ENCODE measurements at regions not wholly inside any gene's neighbourhood (a gene's known extent, or its start where the extent isn't known, plus 50 kb on each side); places are given as distances from the start of the nearest gene placed in this dataset.

GRCh38 chr5:1737790-1738405, 61.7 kb downstream of the MRPL36 start:
- no peak overlapping the region for H3K27ac ChIP-seq (ENCODE audit: low read depth, low read length)
- 20% methylated on average over 2 of the region's 3 CpGs for WGBS (ENCODE audit: insufficient coverage)
- DNase-seq (ENCODE audit: low read depth in 4 of 6, low spot score in 6 of 6) = no peak
- H3K27me3 ChIP-seq (ENCODE audit: control insufficient read depth, insufficient read depth, low read length) = no peaks in the 10 kb centered on the region
- H3K36me3 ChIP-seq (ENCODE audit: control insufficient read depth, insufficient read depth, low read length) = no peaks in the 10 kb centered on the region
- H3K4me3 ChIP-seq (ENCODE audit: low read depth, low read length) = no peak overlapping the region
- H3K9me3 ChIP-seq (ENCODE audit: control insufficient read depth, insufficient read depth, low read length) = no peaks in the 10 kb centered on the region
- peaks cover 6% of the 10 kb centered on the region for H3K4me1 ChIP-seq (ENCODE audit: control insufficient read depth, insufficient read depth, low read length)

GRCh38 chr5:1736889-1737711, 62.5 kb downstream of the MRPL36 start:
- no peak for DNase-seq (ENCODE audit: low read depth in 4 of 6, low spot score in 6 of 6)
- Histone ChIP-seq H3K36me3 (ENCODE audit: control insufficient read depth, insufficient read depth, low read length) (no peaks in the 10 kb centered on the region), H3K27me3 (ENCODE audit: control insufficient read depth, insufficient read depth, low read length) (no peaks in the 10 kb centered on the region), H3K4me1 (ENCODE audit: control insufficient read depth, insufficient read depth, low read length) (peaks cover 6% of the 10 kb centered on the region), H3K4me3 (ENCODE audit: low read depth, low read length) (no peak overlapping the region), H3K9me3 (ENCODE audit: control insufficient read depth, insufficient read depth, low read length) (no peaks in the 10 kb centered on the region), H3K27ac (ENCODE audit: low read depth, low read length) (no peak overlapping the region)
- 86% methylated on average over 15 of the region's 15 CpGs for WGBS (ENCODE audit: insufficient coverage)

GRCh38 chr5:1736065-1736464, 63.6 kb downstream of the MRPL36 start:
- DNase-seq (ENCODE audit: low read depth in 4 of 6, low spot score in 6 of 6) = no peak
- Histone ChIP-seq H3K4me1 (ENCODE audit: control insufficient read depth, insufficient read depth, low read length) (peaks cover 6% of the 10 kb centered on the region), H3K27ac (ENCODE audit: low read depth, low read length) (no peak overlapping the region), H3K9me3 (ENCODE audit: control insufficient read depth, insufficient read depth, low read length) (no peaks in the 10 kb centered on the region), H3K4me3 (ENCODE audit: low read depth, low read length) (no peak overlapping the region), H3K27me3 (ENCODE audit: control insufficient read depth, insufficient read depth, low read length) (no peaks in the 10 kb centered on the region), H3K36me3 (ENCODE audit: control insufficient read depth, insufficient read depth, low read length) (no peaks in the 10 kb centered on the region)
- 71% methylated on average over 3 of the region's 4 CpGs for WGBS (ENCODE audit: insufficient coverage)

GRCh38 chr5:1735320-1735970, 64.2 kb downstream of the MRPL36 start:
- H3K27me3 ChIP-seq (ENCODE audit: control insufficient read depth, insufficient read depth, low read length) = no peaks in the 10 kb centered on the region
- 95% methylated on average over 9 of the region's 9 CpGs for WGBS (ENCODE audit: insufficient coverage)

GRCh38 chr5:1734908-1735289, 64.7 kb downstream of the MRPL36 start:
- no peak overlapping the region for H3K4me3 ChIP-seq (ENCODE audit: low read depth, low read length)
- no peak overlapping the region for H3K27ac ChIP-seq (ENCODE audit: low read depth, low read length)
- 82% methylated on average over 8 of the region's 9 CpGs for WGBS (ENCODE audit: insufficient coverage)
- H3K27me3 ChIP-seq (ENCODE audit: control insufficient read depth, insufficient read depth, low read length) = no peaks in the 10 kb centered on the region
- DNase-seq (ENCODE audit: low read depth in 4 of 6, low spot score in 6 of 6) = no peak
- no peaks in the 10 kb centered on the region for H3K36me3 ChIP-seq (ENCODE audit: control insufficient read depth, insufficient read depth, low read length)
- no peaks in the 10 kb centered on the region for H3K9me3 ChIP-seq (ENCODE audit: control insufficient read depth, insufficient read depth, low read length)
- peaks cover 6% of the 10 kb centered on the region for H3K4me1 ChIP-seq (ENCODE audit: control insufficient read depth, insufficient read depth, low read length)

More at GRCh38 chr5:1735320-1735970, 64.2 kb downstream of the MRPL36 start:
- H3K4me1 ChIP-seq (ENCODE audit: control insufficient read depth, insufficient read depth, low read length) = peaks cover 6% of the 10 kb centered on the region
- no peaks in the 10 kb centered on the region for H3K9me3 ChIP-seq (ENCODE audit: control insufficient read depth, insufficient read depth, low read length)
- no peak overlapping the region for H3K4me3 ChIP-seq (ENCODE audit: low read depth, low read length)
- no peak for DNase-seq (ENCODE audit: low read depth in 4 of 6, low spot score in 6 of 6)
- no peak overlapping the region for H3K27ac ChIP-seq (ENCODE audit: low read depth, low read length)
- no peaks in the 10 kb centered on the region for H3K36me3 ChIP-seq (ENCODE audit: control insufficient read depth, insufficient read depth, low read length)

- Histone ChIP-seq H3K4me3 (ENCODE audit: low read depth, low read length) (no peak overlapping the region), H3K36me3 (ENCODE audit: control insufficient read depth, insufficient read depth, low read length) (no peaks in the 10 kb centered on the region), H3K9me3 (ENCODE audit: control insufficient read depth, insufficient read depth, low read length) (no peaks in the 10 kb centered on the region), H3K4me1 (ENCODE audit: control insufficient read depth, insufficient read depth, low read length) (peaks cover 6% of the 10 kb centered on the region), H3K27me3 (ENCODE audit: control insufficient read depth, insufficient read depth, low read length) (no peaks in the 10 kb centered on the region), H3K27ac (ENCODE audit: low read depth, low read length) (no peak overlapping the region)
- no peak for DNase-seq (ENCODE audit: low read depth in 4 of 6, low spot score in 6 of 6)
- 87% methylated on average over 18 of the region's 18 CpGs for WGBS (ENCODE audit: insufficient coverage)
Observed at GRCh38 chr5:1734271-1734907, 65.2 kb downstream of the MRPL36 start.

GRCh38 chr5:1733369-1733768, 66.3 kb downstream of the MRPL36 start:
- Histone ChIP-seq H3K4me3 (ENCODE audit: low read depth, low read length) (no peak overlapping the region), H3K27ac (ENCODE audit: low read depth, low read length) (no peak overlapping the region), H3K27me3 (ENCODE audit: control insufficient read depth, insufficient read depth, low read length) (no peaks in the 10 kb centered on the region), H3K4me1 (ENCODE audit: control insufficient read depth, insufficient read depth, low read length) (peaks cover 6% of the 10 kb centered on the region), H3K9me3 (ENCODE audit: control insufficient read depth, insufficient read depth, low read length) (no peaks in the 10 kb centered on the region), H3K36me3 (ENCODE audit: control insufficient read depth, insufficient read depth, low read length) (no peaks in the 10 kb centered on the region)
- no peak for DNase-seq (ENCODE audit: low read depth in 4 of 6, low spot score in 6 of 6)
- 90% methylated on average over 7 of the region's 7 CpGs for WGBS (ENCODE audit: insufficient coverage)

GRCh38 chr5:1732945-1733344, 66.7 kb downstream of the MRPL36 start:
- 94% methylated on average over 5 of the region's 5 CpGs for WGBS (ENCODE audit: insufficient coverage)
- Histone ChIP-seq H3K36me3 (ENCODE audit: control insufficient read depth, insufficient read depth, low read length) (no peaks in the 10 kb centered on the region), H3K27me3 (ENCODE audit: control insufficient read depth, insufficient read depth, low read length) (no peaks in the 10 kb centered on the region), H3K9me3 (ENCODE audit: control insufficient read depth, insufficient read depth, low read length) (no peaks in the 10 kb centered on the region), H3K27ac (ENCODE audit: low read depth, low read length) (no peak overlapping the region), H3K4me1 (ENCODE audit: control insufficient read depth, insufficient read depth, low read length) (peaks cover 6% of the 10 kb centered on the region), H3K4me3 (ENCODE audit: low read depth, low read length) (no peak overlapping the region)
- no peak for DNase-seq (ENCODE audit: low read depth in 4 of 6, low spot score in 6 of 6)

- Histone ChIP-seq H3K4me3 (ENCODE audit: low read depth, low read length) (no peak overlapping the region), H3K27me3 (ENCODE audit: control insufficient read depth, insufficient read depth, low read length) (no peaks in the 10 kb centered on the region), H3K27ac (ENCODE audit: low read depth, low read length) (no peak overlapping the region), H3K36me3 (ENCODE audit: control insufficient read depth, insufficient read depth, low read length) (no peaks in the 10 kb centered on the region), H3K4me1 (ENCODE audit: control insufficient read depth, insufficient read depth, low read length) (peaks cover 9% of the 10 kb centered on the region), H3K9me3 (ENCODE audit: control insufficient read depth, insufficient read depth, low read length) (no peaks in the 10 kb centered on the region)
- 82% methylated on average over 8 of the region's 9 CpGs for WGBS (ENCODE audit: insufficient coverage)
- DNase-seq (ENCODE audit: low read depth in 4 of 6, low spot score in 6 of 6) = no peak
Observed at GRCh38 chr5:1732238-1732941, 67.2 kb downstream of the MRPL36 start.
